ENCODE measurements at regions not wholly inside any gene's neighbourhood (a gene's known extent, or its start where the extent isn't known, plus 50 kb on each side); places are given as distances from the start of the nearest gene placed in this dataset.

DNA sequence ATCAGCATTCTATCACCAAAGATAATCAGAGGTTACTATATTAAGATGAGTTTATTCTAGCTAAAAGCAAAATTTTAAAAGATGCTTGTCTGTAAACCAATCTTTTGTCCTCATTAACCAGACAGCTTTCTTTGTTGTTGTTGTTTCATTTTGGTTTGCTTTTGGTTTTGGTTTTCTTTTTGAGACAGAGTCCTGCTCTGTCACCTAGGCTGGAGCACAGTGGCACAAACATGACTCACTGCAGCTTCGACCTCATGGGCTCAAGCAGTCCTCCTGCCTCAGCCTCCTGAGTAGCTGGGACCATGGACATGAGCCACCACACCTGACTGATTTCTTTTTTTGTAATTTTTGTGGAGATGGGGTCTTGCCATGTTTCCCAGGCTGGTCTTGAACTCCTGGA lies 102.9 kb downstream of the COX18 start:
- no peaks in the 10 kb centered on the region for H3K27me3 ChIP-seq (ENCODE audit: insufficient read depth, low read length)
- no peak overlapping the region for H2AK5ac ChIP-seq (ENCODE audit: insufficient read length, low read length)
- no peak overlapping the region for H3K4ac ChIP-seq (ENCODE audit: low read depth, low read length)
- H3K36me3 Mint-ChIP-seq (ENCODE audit: insufficient read depth in 1 of 3, low read depth in 3 of 3) = peaks cover 0 to 12% (median 1%) of the 10 kb centered on the region in 3 experiments; a peak in 2 of 7 replicates
- H3K27ac ChIP-seq (ENCODE audit: insufficient read length, low read depth, low read length) = no peak overlapping the region
- H3K9me3 ChIP-seq (ENCODE audit: control insufficient read depth, low read depth, low read length) = no peaks in the 10 kb centered on the region
- H4K8ac ChIP-seq (replicated peaks; ENCODE audit: insufficient read length, low read depth, low read length) = no peak overlapping the region
- H3K9ac ChIP-seq (ENCODE audit: extremely low read depth, insufficient read length, low read length) = no peak overlapping the region
- no peak overlapping the region for H3K27ac Mint-ChIP-seq
- no peaks in the 10 kb centered on the region for H4K20me1 ChIP-seq (ENCODE audit: control insufficient read depth, insufficient read depth, insufficient read length)
- no peak overlapping the region for H3K23ac ChIP-seq (ENCODE audit: insufficient read length, low read depth, low read length)
- no peak overlapping the region for H2BK5ac ChIP-seq (ENCODE audit: insufficient read length, low read length)
- H3K56ac ChIP-seq (ENCODE audit: insufficient read length, low read depth, low read length) = no peak overlapping the region
- no peak overlapping the region for H2BK12ac ChIP-seq (ENCODE audit: insufficient read length, low read depth, low read length)
- H3K4me1 Mint-ChIP-seq = peaks cover 0 to 4% of the 10 kb centered on the region in 2 experiments; a peak in 2 of 4 replicates
- no peak for DNase-seq
- H3T11ph ChIP-seq (ENCODE audit: low read length) = no peak overlapping the region
- no peak overlapping the region for H2BK20ac ChIP-seq (ENCODE audit: low read depth, low read length, poor library complexity, severe bottlenecking)
- no peak overlapping the region for H2BK15ac ChIP-seq (ENCODE audit: low read depth, low read length)
- H3K27me3 Mint-ChIP-seq (ENCODE audit: low read depth) = no peaks in the 10 kb centered on the region
- no peak overlapping the region for H2BK120ac ChIP-seq (ENCODE audit: low read depth, low read length, poor library complexity, severe bottlenecking)
- H3K4me3 Mint-ChIP-seq = no peak overlapping the region
- WGBS (ENCODE audit: extremely low coverage, insufficient read length, low lambda C conversion rate) = no CpG with 5 or more reads among the region's 1 CpG
- no peak overlapping the region for H3K4me2 ChIP-seq (ENCODE audit: insufficient read depth, insufficient read length, low read length)
- no peaks in the 10 kb centered on the region; the same call in 1 of the 2 replicates for H3K4me1 ChIP-seq (ENCODE audit: insufficient read depth, low read length)
- TF ChIP-seq, protein P1, sequence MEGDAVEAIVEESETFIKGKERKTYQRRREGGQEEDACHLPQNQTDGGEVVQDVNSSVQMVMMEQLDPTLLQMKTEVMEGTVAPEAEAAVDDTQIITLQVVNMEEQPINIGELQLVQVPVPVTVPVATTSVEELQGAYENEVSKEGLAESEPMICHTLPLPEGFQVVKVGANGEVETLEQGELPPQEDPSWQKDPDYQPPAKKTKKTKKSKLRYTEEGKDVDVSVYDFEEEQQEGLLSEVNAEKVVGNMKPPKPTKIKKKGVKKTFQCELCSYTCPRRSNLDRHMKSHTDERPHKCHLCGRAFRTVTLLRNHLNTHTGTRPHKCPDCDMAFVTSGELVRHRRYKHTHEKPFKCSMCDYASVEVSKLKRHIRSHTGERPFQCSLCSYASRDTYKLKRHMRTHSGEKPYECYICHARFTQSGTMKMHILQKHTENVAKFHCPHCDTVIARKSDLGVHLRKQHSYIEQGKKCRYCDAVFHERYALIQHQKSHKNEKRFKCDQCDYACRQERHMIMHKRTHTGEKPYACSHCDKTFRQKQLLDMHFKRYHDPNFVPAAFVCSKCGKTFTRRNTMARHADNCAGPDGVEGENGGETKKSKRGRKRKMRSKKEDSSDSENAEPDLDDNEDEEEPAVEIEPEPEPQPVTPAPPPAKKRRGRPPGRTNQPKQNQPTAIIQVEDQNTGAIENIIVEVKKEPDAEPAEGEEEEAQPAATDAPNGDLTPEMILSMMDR (conservative IDR thresholded peaks at IDR 0.05) = no peak
- peaks cover 6 to 7% of the 10 kb centered on the region in 2 experiments; a peak in 3 of 5 replicates for H3K9me3 Mint-ChIP-seq
- H3K79me1 ChIP-seq (ENCODE audit: insufficient read depth, low read depth, low read length, poor library complexity, severe bottlenecking) = no peaks in the 10 kb centered on the region
- no peaks in the 10 kb centered on the region for H3K23me2 ChIP-seq (ENCODE audit: insufficient read length, low read depth, low read length, poor library complexity, severe bottlenecking)
- H2AFZ ChIP-seq (ENCODE audit: low read length) = no peak overlapping the region
- no peak overlapping the region for H4K91ac ChIP-seq (ENCODE audit: insufficient read length, low read depth, low read length)
- no peaks in the 10 kb centered on the region for H3K79me2 ChIP-seq (ENCODE audit: insufficient read depth, low read length)
- H3K14ac ChIP-seq (ENCODE audit: insufficient read depth, low read length) = no peak overlapping the region
- no peak overlapping the region for H4K5ac ChIP-seq (ENCODE audit: insufficient read length, low read depth, low read length)
- H3K18ac ChIP-seq (ENCODE audit: insufficient read length, low read depth, low read length) = no peak overlapping the region

Measured in H9 (cell line).